Activated CD4-positive, alpha-beta T cell treated with anti-CD3 and anti-CD28 coated beads, Interleukin-2, amount 10 ng/mL, durations not matched to agents 7 days and 5 days (primary cell): ENCODE measurements at regions not wholly inside any gene's neighbourhood (a gene's known extent, or its start where the extent isn't known, plus 50 kb on each side); places are given as distances from the start of the nearest gene placed in this dataset.

Experiments used
- CTCF ChIA-PET: fragments of 350-600 bp; sonication (Branson Sonifier 250); formaldehyde crosslinking; loops from one replicate; lab custom pipeline; 2021; ENCODE audit warnings: antibody characterized with exemption; lab: Charles Lee
- POLR2A ChIA-PET: fragments of 350-600 bp; sonication (Branson Sonifier 250); formaldehyde crosslinking; loops from one replicate; lab custom pipeline; 2021; ENCODE audit warnings: antibody characterized with exemption; lab: Charles Lee
- DNase-seq: peaks from one replicate; pipeline ENCODE4 v3.0.0-alpha.2; 2020
- H3K27ac Mint-ChIP-seq: one replicate; pipeline ENCODE4 v1.8.0; 2021; ENCODE audit warnings: mild to moderate bottlenecking, moderate library complexity, mixed read lengths
- H3K27me3 Mint-ChIP-seq: one replicate; pipeline ENCODE4 v1.8.0; 2021; ENCODE audit warnings: mixed read lengths
- H3K36me3 Mint-ChIP-seq: one replicate; pipeline ENCODE4 v1.8.0; 2021; ENCODE audit warnings: low read depth, mixed read lengths
- H3K4me1 Mint-ChIP-seq: one replicate; pipeline ENCODE4 v1.8.0; 2021; ENCODE audit warnings: mixed read lengths
- H3K4me3 Mint-ChIP-seq: one replicate; pipeline ENCODE4 v1.8.0; 2021; ENCODE audit warnings: mild to moderate bottlenecking, moderate library complexity, mixed read lengths
- H3K9me3 Mint-ChIP-seq: one replicate; pipeline ENCODE4 v1.8.0; 2021; ENCODE audit warnings: mixed read lengths

DNA sequence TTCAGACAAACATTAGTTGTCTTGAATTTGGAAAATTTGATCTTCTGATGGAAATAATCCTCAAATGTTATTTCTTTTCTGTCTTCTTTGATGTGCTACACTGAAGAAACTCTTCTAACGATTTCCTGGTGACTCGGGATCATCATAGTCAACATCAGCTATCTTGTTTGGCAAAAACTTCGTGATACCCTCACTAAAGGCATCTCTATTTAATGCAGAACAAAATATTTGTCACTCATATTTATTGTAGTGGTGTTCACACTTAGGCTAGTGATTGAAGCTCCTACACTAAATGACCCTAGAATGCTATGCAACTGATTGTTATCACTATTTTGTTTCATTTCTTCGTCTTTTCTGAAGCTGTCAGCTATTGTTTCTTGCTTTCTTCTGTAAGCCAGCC, 334.7 kb upstream of the ZEB2 start:
- Mint-ChIP-seq H3K27ac (no peak overlapping the region), H3K9me3 (no peaks in the 10 kb centered on the region), H3K27me3 (no peaks in the 10 kb centered on the region), H3K36me3 (no peaks in the 10 kb centered on the region), H3K4me1 (no peaks in the 10 kb centered on the region), H3K4me3 (no peak overlapping the region)
- CTCF ChIA-PET: interaction anchor here (0.6 kb wide), 1 partner anchor 10 kb away, joined by 3 read pairs; no protein-coding TSS in a partner anchor
- no peak for DNase-seq
- POLR2A ChIA-PET: no interaction called here

DNA sequence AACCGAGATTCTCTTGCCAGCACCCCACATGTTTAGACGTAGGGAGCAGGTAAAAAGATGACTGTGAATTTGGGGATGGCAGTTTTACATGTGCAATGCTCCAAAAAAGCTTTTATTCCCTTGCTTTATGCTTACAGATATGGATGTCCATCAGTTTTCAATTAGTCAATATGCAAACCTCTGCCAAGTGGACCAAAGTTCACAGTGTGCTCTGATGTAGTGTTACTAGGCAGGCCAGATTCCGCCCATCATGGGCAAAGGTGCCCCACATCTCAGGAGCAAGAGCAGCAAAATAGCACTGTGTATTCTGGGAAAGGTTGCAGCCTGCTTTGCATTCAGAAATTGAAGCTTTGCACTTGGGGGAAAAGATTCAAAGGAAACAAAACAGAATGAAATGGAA, 329.7 kb upstream of the ZEB2 start:
- H3K9me3 Mint-ChIP-seq: no peaks in the 10 kb centered on the region
- ChIA-PET POLR2A (no interaction called here), CTCF (no interaction called here)

GRCh38 chr2:144848423-144848822, 328.5 kb upstream of the ZEB2 start:
- no peak overlapping the region for H3K4me3 Mint-ChIP-seq
- H3K4me1 Mint-ChIP-seq: no peaks in the 10 kb centered on the region
- ChIA-PET POLR2A (no interaction called here), CTCF (no interaction called here)
- H3K36me3 Mint-ChIP-seq: no peaks in the 10 kb centered on the region
- DNase-seq: no peak
- no peak overlapping the region for H3K27ac Mint-ChIP-seq
- no peaks in the 10 kb centered on the region for H3K9me3 Mint-ChIP-seq
- H3K27me3 Mint-ChIP-seq: no peaks in the 10 kb centered on the region

More for the DNA sequence above, 329.7 kb upstream of the ZEB2 start:
- H3K4me1 Mint-ChIP-seq: no peaks in the 10 kb centered on the region
- DNase-seq: no peak
- no peak overlapping the region for H3K27ac Mint-ChIP-seq
- no peaks in the 10 kb centered on the region for H3K27me3 Mint-ChIP-seq
- H3K4me3 Mint-ChIP-seq: no peak overlapping the region
- no peaks in the 10 kb centered on the region for H3K36me3 Mint-ChIP-seq

GRCh38 chr2:144847347-144848080, 327.6 kb upstream of the ZEB2 start:
- DNase-seq: no peak
- CTCF ChIA-PET: no interaction called here
- Mint-ChIP-seq H3K4me1 (no peaks in the 10 kb centered on the region), H3K27me3 (no peaks in the 10 kb centered on the region), H3K27ac (no peak overlapping the region), H3K9me3 (no peaks in the 10 kb centered on the region), H3K36me3 (no peaks in the 10 kb centered on the region), H3K4me3 (no peak overlapping the region)
- POLR2A ChIA-PET: no interaction called here

DNA sequence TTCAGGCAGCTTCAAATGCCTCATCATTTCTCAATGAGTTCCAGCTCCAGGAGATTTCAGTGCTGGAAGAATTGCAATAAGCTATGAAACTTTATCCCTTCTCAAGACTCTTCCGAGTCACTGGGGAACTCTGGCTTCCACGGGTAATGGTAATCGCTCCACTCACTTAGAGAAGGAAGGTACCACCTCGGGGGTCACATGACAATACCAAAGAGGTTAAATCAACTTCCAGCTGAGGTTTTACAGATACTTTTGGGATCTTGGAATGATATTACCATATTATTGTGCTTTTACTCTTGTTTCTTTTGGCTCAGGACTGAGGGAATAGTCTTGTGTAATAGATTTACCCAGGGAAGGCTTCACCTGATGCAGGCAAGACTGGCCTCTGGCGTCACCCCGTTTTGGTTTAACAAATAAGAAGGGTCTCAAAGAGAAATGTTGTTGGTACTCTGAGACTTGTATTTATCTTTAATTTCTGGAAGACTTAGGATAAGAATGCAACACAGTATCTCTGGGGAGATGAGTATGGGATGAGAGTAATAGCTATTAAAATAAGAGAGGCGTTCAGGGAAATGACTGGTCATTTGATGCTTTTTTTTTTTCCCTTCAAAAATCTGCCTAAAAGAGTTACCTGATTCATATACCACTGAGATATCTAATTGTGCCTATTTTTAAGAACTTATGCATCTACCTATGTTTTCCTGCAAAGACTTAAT, 316.9 kb upstream of the ZEB2 start:
- CTCF ChIA-PET: interaction anchor here (0.6 kb wide), 1 partner anchor 22 kb away, joined by 4 read pairs; no protein-coding TSS in a partner anchor
- no peak overlapping the region for H3K27ac Mint-ChIP-seq
- H3K4me1 Mint-ChIP-seq: no peaks in the 10 kb centered on the region
- no peaks in the 10 kb centered on the region for H3K36me3 Mint-ChIP-seq
- DNase-seq: no peak
- POLR2A ChIA-PET: no interaction called here
- H3K9me3 Mint-ChIP-seq: no peaks in the 10 kb centered on the region
- no peaks in the 10 kb centered on the region for H3K27me3 Mint-ChIP-seq
- no peak overlapping the region for H3K4me3 Mint-ChIP-seq

- POLR2A ChIA-PET: no interaction called here
- Mint-ChIP-seq H3K4me1 (no peaks in the 10 kb centered on the region), H3K9me3 (no peaks in the 10 kb centered on the region), H3K4me3 (no peak overlapping the region), H3K27me3 (no peaks in the 10 kb centered on the region), H3K27ac (no peak overlapping the region), H3K36me3 (no peaks in the 10 kb centered on the region)
- no peak for DNase-seq
- CTCF ChIA-PET: no interaction called here
These were observed 315.9 kb upstream of the ZEB2 start for GRCh38 chr2:144835634-144836350.

GRCh38 chr2:144834998-144835633, 315.2 kb upstream of the ZEB2 start:
- ChIA-PET POLR2A (no interaction called here), CTCF (no interaction called here)
- no peak for DNase-seq
- no peak overlapping the region for H3K27ac Mint-ChIP-seq
- no peaks in the 10 kb centered on the region for H3K36me3 Mint-ChIP-seq
- H3K4me3 Mint-ChIP-seq: no peak overlapping the region
- no peaks in the 10 kb centered on the region for H3K27me3 Mint-ChIP-seq
- no peaks in the 10 kb centered on the region for H3K4me1 Mint-ChIP-seq
- no peaks in the 10 kb centered on the region for H3K9me3 Mint-ChIP-seq

DNA sequence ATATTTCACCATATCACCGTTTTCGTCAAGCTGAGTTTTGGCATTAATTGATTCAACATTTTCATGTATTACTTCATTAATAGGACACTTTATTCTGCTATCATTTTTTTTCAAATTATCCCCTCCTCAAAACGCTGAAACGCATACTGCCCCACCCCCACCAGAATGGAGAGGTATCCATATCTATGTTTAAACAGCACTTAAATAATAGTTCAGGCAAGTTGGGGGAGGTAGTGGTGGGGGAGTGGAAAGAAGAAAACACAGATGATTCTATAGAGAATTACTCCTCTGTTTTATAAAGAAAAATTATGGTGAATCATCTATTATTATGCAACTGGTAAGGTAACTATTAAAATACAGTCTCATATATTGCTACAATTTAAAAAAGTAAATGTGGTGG, 314.4 kb upstream of the ZEB2 start:
- no peaks in the 10 kb centered on the region for H3K36me3 Mint-ChIP-seq
- no peak overlapping the region for H3K27ac Mint-ChIP-seq
- H3K4me1 Mint-ChIP-seq: no peaks in the 10 kb centered on the region
- ChIA-PET CTCF (no interaction called here), POLR2A (no interaction called here)
- H3K27me3 Mint-ChIP-seq: peaks cover 1% of the 10 kb centered on the region
- DNase-seq: no peak
- no peak overlapping the region for H3K4me3 Mint-ChIP-seq
- no peaks in the 10 kb centered on the region for H3K9me3 Mint-ChIP-seq

- no peaks in the 10 kb centered on the region for H3K36me3 Mint-ChIP-seq
- H3K4me3 Mint-ChIP-seq: no peak overlapping the region
- DNase-seq: no peak
- H3K4me1 Mint-ChIP-seq: no peaks in the 10 kb centered on the region
- H3K27ac Mint-ChIP-seq: no peak overlapping the region
- H3K9me3 Mint-ChIP-seq: no peaks in the 10 kb centered on the region
- H3K27me3 Mint-ChIP-seq: peaks cover 2% of the 10 kb centered on the region
- ChIA-PET POLR2A (no interaction called here), CTCF (no interaction called here)
These were observed 313.2 kb upstream of the ZEB2 start for GRCh38 chr2:144833075-144833637.

GRCh38 chr2:144832048-144832447, 312.1 kb upstream of the ZEB2 start:
- POLR2A ChIA-PET: no interaction called here
- Mint-ChIP-seq H3K9me3 (no peaks in the 10 kb centered on the region), H3K4me3 (no peak overlapping the region), H3K27ac (no peak overlapping the region), H3K27me3 (peaks cover 2% of the 10 kb centered on the region), H3K36me3 (no peaks in the 10 kb centered on the region), H3K4me1 (no peaks in the 10 kb centered on the region)
- DNase-seq: no peak
- CTCF ChIA-PET: no interaction called here

DNA sequence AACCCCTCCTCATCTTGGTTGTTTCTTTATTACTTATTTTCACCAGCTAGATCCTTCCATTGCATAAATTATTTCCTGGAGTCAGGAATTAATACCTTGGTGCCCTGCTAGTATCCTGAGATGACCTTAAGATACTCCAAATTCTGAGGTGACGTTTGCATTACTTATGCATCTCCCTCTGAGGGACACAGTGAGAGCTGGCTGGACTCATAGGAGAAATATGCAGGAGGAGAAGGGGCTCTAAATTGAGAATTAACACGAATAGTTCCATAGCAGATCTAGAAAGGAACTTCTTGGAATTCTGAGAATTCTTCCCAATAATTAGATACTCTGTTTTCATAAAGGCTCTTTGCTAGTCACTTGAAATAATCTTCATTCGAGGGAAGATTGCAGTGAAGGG, 310.6 kb upstream of the ZEB2 start:
- Mint-ChIP-seq H3K4me3 (no peak overlapping the region), H3K27me3 (peaks cover 2% of the 10 kb centered on the region), H3K9me3 (no peaks in the 10 kb centered on the region), H3K4me1 (no peaks in the 10 kb centered on the region), H3K27ac (no peak overlapping the region), H3K36me3 (no peaks in the 10 kb centered on the region)
- DNase-seq: no peak
- ChIA-PET CTCF (no interaction called here), POLR2A (no interaction called here)

GRCh38 chr2:144827404-144827803, 307.5 kb upstream of the ZEB2 start:
- H3K27me3 Mint-ChIP-seq: peaks cover 2% of the 10 kb centered on the region
- POLR2A ChIA-PET: no interaction called here
- CTCF ChIA-PET: no interaction called here
- no peaks in the 10 kb centered on the region for H3K36me3 Mint-ChIP-seq
- no peak overlapping the region for H3K27ac Mint-ChIP-seq
- DNase-seq: no peak
- no peak overlapping the region for H3K4me3 Mint-ChIP-seq
- no peaks in the 10 kb centered on the region for H3K4me1 Mint-ChIP-seq
- peaks cover 1% of the 10 kb centered on the region for H3K9me3 Mint-ChIP-seq
